Panc1 (cell line): ENCODE measurements at regions not wholly inside any gene's neighbourhood (a gene's known extent, or its start where the extent isn't known, plus 50 kb on each side); places are given as distances from the start of the nearest gene placed in this dataset.

Experiments
- ATAC-seq: fragments of 200-7000 bp; cut with Tn5 transposase; 2 replicates; pipeline ENCODE4 v1.9.1; 2020; ENCODE audit warnings: mild to moderate bottlenecking, moderate library complexity
- BruUV-seq: library from RNA; stranded (reverse); fragments of 400-500 nt; replicated peaks from 2 replicates; lab custom pipeline; 2021; lab: Mats Ljungman, UMichigan
- CTCF ChIA-PET: fragments of 300-600 bp; sonication (Branson Sonifier 250); formaldehyde crosslinking; loops from one replicate; lab custom pipeline; 2022; ENCODE audit warnings: antibody characterized with exemption; lab: Charles Lee
- POLR2A ChIA-PET: fragments of 300-600 bp; sonication (Branson Sonifier 250); formaldehyde crosslinking; loops from one replicate; lab custom pipeline; 2022; ENCODE audit warnings: antibody characterized with exemption; lab: Charles Lee
- DNase-seq: peaks from one replicate; pipeline ENCODE4 v3.0.0-alpha.2; 2010; ENCODE audit warnings: low read depth, low spot score
- H3K27ac ChIP-seq: 2 replicates; pipeline ENCODE4 v1.5.1; 2011; ENCODE audit warnings: mild to moderate bottlenecking, low read length, inconsistent platforms
- H3K27me3 ChIP-seq: fragments of 200-500 bp; sonication (Bioruptor generic); 2 replicates; pipeline ENCODE4 v1.6.0; 2014; ENCODE audit warnings: low read length, inconsistent platforms; ENCODE audit not compliant: control insufficient read depth, insufficient read depth
- H3K36me3 ChIP-seq: fragments of 200-500 bp; sonication (Bioruptor generic); 2 replicates; pipeline ENCODE4 v1.5.1; 2014; ENCODE audit warnings: inconsistent platforms, mild to moderate bottlenecking, low read length, moderate library complexity; ENCODE audit not compliant: control insufficient read depth, insufficient read depth
- H3K4me1 ChIP-seq: 2 replicates; pipeline ENCODE4 v1.5.1; 2011; ENCODE audit warnings: inconsistent platforms, mild to moderate bottlenecking, low read length, moderate library complexity; ENCODE audit not compliant: control insufficient read depth, insufficient read depth
- H3K4me3 ChIP-seq, 2 experiments: 2 replicates each; pipeline ENCODE4 v1.5.1; 2011 to 2012; ENCODE audit warnings: low read depth in 2 of 2, low read length in 2 of 2, mild to moderate bottlenecking in 2 of 2, inconsistent platforms in 1 of 2, moderate library complexity in 1 of 2
- H3K9me3 ChIP-seq: fragments of 200-500 bp; sonication (Bioruptor generic); 2 replicates; pipeline ENCODE4 v1.5.1; 2014; ENCODE audit warnings: low read depth, mild to moderate bottlenecking, inconsistent platforms, low read length, moderate library complexity; ENCODE audit not compliant: control insufficient read depth, insufficient read depth
- CTCF ChIP-seq: fragments of 450-650 bp; IDR thresholded peaks from 2 replicates; pipeline ENCODE4 v1.5.1; 2017; ENCODE audit warnings: mild to moderate bottlenecking
- POLR2AphosphoS5 ChIP-seq: IDR thresholded peaks from 2 replicates; pipeline ENCODE4 v1.6.1; 2012; ENCODE audit warnings: mild to moderate bottlenecking, low read depth, low read length, moderate library complexity
- REST ChIP-seq, 2 experiments: IDR thresholded peaks; 2 replicates each; pipeline ENCODE4 v1.6.1; 2011 to 2012; ENCODE audit warnings: low read depth in 2 of 2, control low read depth in 1 of 2, low read length in 1 of 2, mild to moderate bottlenecking in 1 of 2, moderate library complexity in 1 of 2; ENCODE audit not compliant: insufficient read depth in 1 of 2
- SIN3A ChIP-seq: IDR thresholded peaks from 2 replicates; pipeline ENCODE4 v1.6.1; 2012; ENCODE audit warnings: low read depth, mild to moderate bottlenecking, low read length, moderate library complexity, borderline replicate concordance; ENCODE audit not compliant: insufficient read depth
- TCF7L2 ChIP-seq: IDR thresholded peaks from 2 replicates; pipeline ENCODE4 v1.6.1; 2011; ENCODE audit warnings: mild to moderate bottlenecking, low read depth, low read length, inconsistent platforms
- in situ Hi-C: cut with HindIII; loops from 2 replicates; pipeline ENCODE4 v1.10.0; 2016; ENCODE audit warnings: low sequenced_read_pairs, low pct_unique_long_range_greater_than_20kb
- intact Hi-C: fragments of 100-400 bp; cut with micrococcal nuclease; formaldehyde crosslinking; loops from one replicate; pipeline ENCODE4 v1.10.0; 2022; ENCODE audit not compliant: unreplicated experiment

- Histone ChIP-seq H3K27ac (no peak overlapping the region), H3K9me3 (no peaks in the 10 kb centered on the region), H3K27me3 (no peaks in the 10 kb centered on the region), H3K4me1 (no peaks in the 10 kb centered on the region), H3K4me3 (no peak overlapping the region), H3K36me3 (no peaks in the 10 kb centered on the region)
- ChIA-PET POLR2A (no interaction called here), CTCF (no interaction called here)
- in situ Hi-C loops (no loop called here), intact Hi-C loops (no loop called here)
- no peak for TF ChIP-seq TCF7L2
- TF ChIP-seq CTCF = no peak
- no peak for TF ChIP-seq POLR2AphosphoS5
- TF ChIP-seq SIN3A = no peak
- TF ChIP-seq REST (IDR thresholded peaks at IDR 0.05; ENCODE audit: insufficient read depth in 1 of 2, low read depth in 2 of 2, low read length in 1 of 2) = no peak
- DNase-seq = no peak
- ATAC-seq = no peak
- BruUV-seq = no TSS peak
Measured at GRCh38 chr9:109894921-109895758, 115.1 kb downstream of the PALM2AKAP2 start.

GRCh38 chr9:109901201-109901600, 121.2 kb downstream of the PALM2AKAP2 start:
- DNase-seq = no peak
- ChIA-PET POLR2A (no interaction called here), CTCF (no interaction called here)
- BruUV-seq = no TSS peak
- Histone ChIP-seq H3K4me1 (no peaks in the 10 kb centered on the region), H3K27me3 (no peaks in the 10 kb centered on the region), H3K4me3 (no peak overlapping the region), H3K36me3 (no peaks in the 10 kb centered on the region), H3K27ac (no peak overlapping the region), H3K9me3 (no peaks in the 10 kb centered on the region)
- in situ Hi-C loops (no loop called here), intact Hi-C loops (loop anchor here (5.0 kb wide), 1 partner anchor 316 kb away; no protein-coding TSS in a partner anchor)
- TF ChIP-seq POLR2AphosphoS5 (no peak), TCF7L2 (no peak)
- ATAC-seq = no peak
